Endodermal cell (in vitro differentiated cells): ENCODE measurements at regions not wholly inside any gene's neighbourhood (a gene's known extent, or its start where the extent isn't known, plus 50 kb on each side); places are given as distances from the start of the nearest gene placed in this dataset.

Source experiments
- DNase-seq: peaks from one replicate; pipeline ENCODE4 v3.0.0-alpha.2; 2017
- H3K27ac ChIP-seq: 2 replicates; pipeline ENCODE4 v1.5.1; 2013; ENCODE audit warnings: mild to moderate bottlenecking, low read depth, low read length, moderate library complexity
- H3K27me3 ChIP-seq: 2 replicates; pipeline ENCODE4 v1.6.1; 2013; ENCODE audit warnings: mild to moderate bottlenecking, low read length, moderate library complexity; ENCODE audit not compliant: insufficient read depth, control insufficient read depth, poor library complexity, severe bottlenecking
- H3K36me3 ChIP-seq: 2 replicates; pipeline ENCODE4 v1.7.0; 2013; ENCODE audit warnings: mild to moderate bottlenecking, low read length, moderate library complexity; ENCODE audit not compliant: control insufficient read depth, insufficient read depth
- H3K4me1 ChIP-seq: one replicate; pipeline ENCODE4 v1.7.0; 2013; ENCODE audit warnings: low read length; ENCODE audit not compliant: control insufficient read depth, insufficient read depth
- H3K4me3 ChIP-seq: 2 replicates; pipeline ENCODE4 v1.5.1; 2013; ENCODE audit warnings: mild to moderate bottlenecking, low read length, moderate library complexity
- H3K9ac ChIP-seq: 2 replicates; pipeline ENCODE4 v1.6.1; 2013; ENCODE audit warnings: mild to moderate bottlenecking, low read length, moderate library complexity; ENCODE audit not compliant: poor library complexity, severe bottlenecking; ENCODE audit errors: extremely low read depth
- H3K9me3 ChIP-seq: 2 replicates; pipeline ENCODE4 v1.6.1; 2013; ENCODE audit warnings: mild to moderate bottlenecking, low read length, moderate library complexity; ENCODE audit not compliant: control insufficient read depth
- H3K27ac Mint-ChIP-seq: 2 replicates; pipeline ENCODE4 v1.8.0; 2020; ENCODE audit warnings: mixed read lengths
- H3K27me3 Mint-ChIP-seq: 2 replicates; pipeline ENCODE4 v1.8.0; 2021; ENCODE audit warnings: mild to moderate bottlenecking, mixed read lengths; ENCODE audit not compliant: insufficient read depth
- H3K36me3 Mint-ChIP-seq: 2 replicates; pipeline ENCODE4 v1.8.0; 2020; ENCODE audit warnings: low read depth, mixed read lengths
- H3K4me1 Mint-ChIP-seq: 2 replicates; pipeline ENCODE4 v1.8.0; 2020; ENCODE audit warnings: mixed read lengths
- H3K4me3 Mint-ChIP-seq: 2 replicates; pipeline ENCODE4 v1.8.0; 2020; ENCODE audit warnings: mild to moderate bottlenecking, moderate library complexity, mixed read lengths
- H3K9me3 Mint-ChIP-seq: 2 replicates; pipeline ENCODE4 v1.8.0; 2020; ENCODE audit warnings: mild to moderate bottlenecking, mixed read lengths
- CTCF ChIP-seq: fragments of 200-600 bp; sonication (generic); conservative IDR thresholded peaks from 2 replicates; pipeline ENCODE4 v1.5.0; 2021; ENCODE audit warnings: antibody characterized with exemption, mild to moderate bottlenecking
- WGBS, 2 experiments: methylation state at CpG; one replicate each; pipeline versions ENCODE4 v1.1.5 to v1.1.7; 2013; ENCODE audit warnings: missing lambda C conversion rate in 2 of 2, mixed read lengths in 1 of 2; ENCODE audit not compliant: insufficient coverage in 1 of 2, insufficient read length in 1 of 2; 5-methylcytosine and 5-hydroxymethylcytosine counted together

DNA sequence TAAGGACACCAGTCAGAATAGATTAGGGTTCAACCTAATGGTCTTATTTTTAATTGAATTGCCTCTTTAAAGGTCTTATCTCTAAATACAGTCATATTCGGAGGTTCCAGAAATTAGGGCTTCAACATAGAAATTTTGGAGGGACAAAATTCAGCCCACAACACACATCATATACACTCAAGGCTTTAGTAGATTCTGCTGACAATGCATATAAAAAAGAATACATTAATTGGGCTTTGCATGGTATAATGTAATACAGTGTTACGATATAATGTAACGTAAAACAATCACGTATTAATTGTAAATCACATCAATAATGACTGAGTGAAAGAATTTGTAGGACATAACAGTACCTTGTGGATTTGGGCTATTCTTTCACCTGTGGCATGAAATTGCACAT, 787.8 kb downstream of the STIM2 start:
- Mint-ChIP-seq H3K4me1 (no peaks in the 10 kb centered on the region), H3K9me3 (no peaks in the 10 kb centered on the region), H3K4me3 (no peak overlapping the region), H3K36me3 (no peaks in the 10 kb centered on the region), H3K27me3 (peaks cover 8% of the 10 kb centered on the region), H3K27ac (no peak overlapping the region)
- no peak for TF ChIP-seq CTCF
- H3K27me3 ChIP-seq = no peaks in the 10 kb centered on the region
- no peaks in the 10 kb centered on the region for H3K36me3 ChIP-seq
- no peak for DNase-seq
- H3K9me3 ChIP-seq = no peaks in the 10 kb centered on the region
- H3K4me1 ChIP-seq = no peaks in the 10 kb centered on the region
- no peak overlapping the region for H3K27ac ChIP-seq
- no peak overlapping the region for H3K4me3 ChIP-seq
- H3K9ac ChIP-seq = no peak overlapping the region
- 92% methylated on average over 4 of the region's 4 CpGs; no CpG with 5 or more reads in 1 of the 2 experiments for WGBS, 2 experiments

GRCh38 chr4:27662426-27662825, 801.8 kb downstream of the STIM2 start:
- WGBS, 2 experiments = 58 to 100% methylated on average over 1 to 3 of the region's 3 CpGs
- no peak for DNase-seq
- Histone ChIP-seq H3K4me1 (no peaks in the 10 kb centered on the region), H3K36me3 (no peaks in the 10 kb centered on the region), H3K4me3 (no peak overlapping the region), H3K27me3 (no peaks in the 10 kb centered on the region), H3K9ac (no peak overlapping the region), H3K9me3 (no peaks in the 10 kb centered on the region), H3K27ac (no peak overlapping the region)
- H3K4me1 Mint-ChIP-seq = peaks cover 4% of the 10 kb centered on the region
- H3K27me3 Mint-ChIP-seq = no peaks in the 10 kb centered on the region
- TF ChIP-seq CTCF = no peak
- H3K36me3 Mint-ChIP-seq = no peaks in the 10 kb centered on the region
- no peak overlapping the region for H3K4me3 Mint-ChIP-seq
- H3K27ac Mint-ChIP-seq = no peak overlapping the region
- no peaks in the 10 kb centered on the region for H3K9me3 Mint-ChIP-seq

DNA sequence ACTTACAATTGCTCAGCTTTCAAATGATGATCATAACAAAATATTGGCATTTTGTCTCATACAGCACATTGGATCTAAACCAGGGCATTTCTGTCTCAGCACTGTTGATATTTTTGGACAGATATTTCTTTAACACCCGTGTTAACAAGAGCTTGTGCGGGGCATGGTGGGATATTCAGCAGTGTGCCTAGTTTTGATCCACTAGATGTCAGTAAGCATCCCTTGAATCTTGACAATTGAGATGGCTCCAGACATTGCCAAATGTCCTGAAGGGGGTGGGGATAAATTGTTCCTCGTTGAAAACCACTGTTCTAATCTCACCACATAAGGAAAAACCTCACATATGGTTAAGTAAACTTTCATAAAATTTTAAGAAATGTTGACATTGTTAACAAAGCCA, 806.3 kb downstream of the STIM2 start:
- peak; percentile 59 for TF ChIP-seq CTCF
- Histone ChIP-seq H3K4me1 (no peaks in the 10 kb centered on the region), H3K9me3 (no peaks in the 10 kb centered on the region), H3K27me3 (no peaks in the 10 kb centered on the region), H3K9ac (no peak overlapping the region), H3K36me3 (no peaks in the 10 kb centered on the region), H3K27ac (no peak overlapping the region), H3K4me3 (no peak overlapping the region)
- Mint-ChIP-seq H3K9me3 (no peaks in the 10 kb centered on the region), H3K4me1 (peaks cover 4% of the 10 kb centered on the region), H3K27ac (no peak overlapping the region), H3K4me3 (no peak overlapping the region), H3K27me3 (no peaks in the 10 kb centered on the region), H3K36me3 (no peaks in the 10 kb centered on the region)
- 78% methylated on average over 2 of the region's 3 CpGs; no CpG with 5 or more reads in 1 of the 2 experiments for WGBS, 2 experiments
- peak; percentile 57 for DNase-seq
